NK-92 (cell line): ENCODE measurements at regions not wholly inside any gene's neighbourhood (a gene's known extent, or its start where the extent isn't known, plus 50 kb on each side); places are given as distances from the start of the nearest gene placed in this dataset.

Experiments
- DNase-seq: peaks from one replicate; lab custom pipeline; 2025; ENCODE audit not compliant: unreplicated experiment; lab: John Stamatoyannopoulos, UW

GRCh38 chr6:33869826-33870423 lies 66.1 kb upstream of the MLN start:
- no peak for DNase-seq

DNA sequence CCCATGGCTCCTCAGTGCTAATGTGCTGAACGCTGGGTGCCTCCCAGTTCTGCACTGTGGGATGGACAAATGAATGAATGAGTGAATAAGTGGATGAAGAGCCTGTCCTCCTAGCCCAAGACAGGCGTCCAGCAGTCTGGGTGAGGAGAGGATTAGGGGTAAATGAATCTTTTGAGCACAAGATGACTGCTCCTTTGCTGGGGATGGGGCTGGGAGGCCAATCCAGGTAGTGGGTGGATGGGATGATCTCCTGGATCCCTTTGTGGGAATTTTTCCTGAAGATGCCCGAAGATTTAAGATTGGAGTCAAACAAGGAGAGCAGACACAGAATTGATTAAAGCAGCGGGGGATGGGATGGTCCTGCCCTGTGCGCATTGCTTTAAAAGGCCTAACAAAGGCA lies 65.3 kb upstream of the MLN start:
- no peak for DNase-seq

GRCh38 chr6:33868141-33868540 lies 64.3 kb upstream of the MLN start:
- DNase-seq = no peak

GRCh38 chr6:33865478-33866077 lies 61.8 kb upstream of the MLN start:
- no peak for DNase-seq

DNA sequence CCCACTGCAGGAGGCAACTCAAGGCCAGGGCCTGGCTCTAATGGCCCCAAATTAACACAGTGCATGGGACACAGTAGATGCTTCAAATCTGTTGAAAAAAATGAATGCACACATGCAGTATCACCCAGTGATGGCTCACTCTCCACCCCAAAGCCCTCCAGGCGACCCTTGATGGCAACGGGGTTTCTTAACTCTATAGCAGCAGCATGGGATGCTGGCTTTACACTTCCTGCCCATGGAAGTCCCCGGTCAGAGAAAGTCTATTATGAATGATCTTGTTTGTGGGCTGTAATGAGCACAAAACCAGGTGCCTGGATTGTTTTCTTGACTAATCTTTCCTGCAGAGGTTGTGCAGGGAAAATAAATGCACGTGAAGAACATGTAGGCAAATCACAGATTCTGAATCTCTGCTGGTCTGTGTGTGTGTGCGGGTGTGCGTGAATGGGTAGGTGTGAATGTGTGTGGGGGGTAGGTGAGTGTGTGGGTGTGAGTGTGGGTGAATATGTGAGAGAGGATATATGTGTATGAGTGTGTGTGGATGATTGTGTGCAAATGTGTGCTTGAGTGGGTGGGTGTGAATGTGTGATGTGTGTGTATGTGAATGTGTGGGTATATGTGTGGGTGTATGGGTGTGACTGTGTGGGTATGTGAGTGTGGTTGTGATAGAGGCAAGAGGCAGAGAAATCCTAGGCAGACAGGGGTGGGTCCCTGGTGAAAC lies 60.1 kb upstream of the MLN start:
- DNase-seq = no peak

GRCh38 chr6:33863084-33863483 lies 59.3 kb upstream of the MLN start:
- no peak for DNase-seq

DNA sequence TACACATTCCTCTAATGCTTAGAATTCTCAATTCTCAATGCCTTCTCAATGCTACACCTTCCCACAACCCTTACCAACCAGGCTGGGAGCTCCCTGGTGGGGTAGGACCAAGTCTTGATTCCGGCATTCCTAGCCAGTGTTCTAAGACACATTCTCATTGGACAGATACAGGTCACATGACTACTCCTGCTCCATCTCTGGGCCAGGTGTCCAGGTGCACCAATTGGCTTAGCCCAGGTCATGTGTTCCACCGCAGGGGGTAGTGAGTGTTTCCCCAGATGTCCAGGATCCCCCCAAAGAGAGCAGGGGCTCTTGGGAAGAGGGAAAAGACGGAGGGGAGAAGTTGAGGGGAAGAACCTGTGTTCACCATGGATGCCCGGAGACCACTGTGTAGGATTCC lies 58.7 kb upstream of the MLN start:
- no peak for DNase-seq

DNA sequence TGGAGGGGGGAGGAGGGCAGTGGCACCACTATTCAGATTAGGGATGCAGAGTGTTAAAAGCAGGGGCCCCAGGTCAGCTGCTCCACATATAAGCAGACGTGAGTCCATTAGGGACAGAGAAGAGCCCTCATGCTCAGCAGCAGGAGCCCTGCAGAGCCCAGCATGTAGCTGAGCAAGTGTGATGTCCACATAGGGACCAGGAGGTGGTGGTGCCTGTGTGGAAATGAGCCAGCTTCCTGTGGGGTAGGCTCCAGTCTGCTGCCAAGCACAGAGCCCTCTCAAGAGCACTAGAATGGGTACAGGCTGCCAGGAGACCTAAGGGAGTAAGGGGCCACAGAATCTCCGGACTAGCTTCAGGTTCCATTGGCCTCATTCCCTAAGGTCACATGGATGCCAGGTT lies 57.9 kb upstream of the MLN start:
- DNase-seq = no peak

- no peak for DNase-seq
Observed at GRCh38 chr6:33860706-33861474, 57.1 kb upstream of the MLN start.

GRCh38 chr6:33860006-33860405 lies 56.2 kb upstream of the MLN start:
- DNase-seq = no peak

GRCh38 chr6:33858804-33859505 lies 55.2 kb upstream of the MLN start:
- no peak for DNase-seq

- no peak for DNase-seq
Observed at GRCh38 chr6:33857932-33858475, 54.2 kb upstream of the MLN start.

DNA sequence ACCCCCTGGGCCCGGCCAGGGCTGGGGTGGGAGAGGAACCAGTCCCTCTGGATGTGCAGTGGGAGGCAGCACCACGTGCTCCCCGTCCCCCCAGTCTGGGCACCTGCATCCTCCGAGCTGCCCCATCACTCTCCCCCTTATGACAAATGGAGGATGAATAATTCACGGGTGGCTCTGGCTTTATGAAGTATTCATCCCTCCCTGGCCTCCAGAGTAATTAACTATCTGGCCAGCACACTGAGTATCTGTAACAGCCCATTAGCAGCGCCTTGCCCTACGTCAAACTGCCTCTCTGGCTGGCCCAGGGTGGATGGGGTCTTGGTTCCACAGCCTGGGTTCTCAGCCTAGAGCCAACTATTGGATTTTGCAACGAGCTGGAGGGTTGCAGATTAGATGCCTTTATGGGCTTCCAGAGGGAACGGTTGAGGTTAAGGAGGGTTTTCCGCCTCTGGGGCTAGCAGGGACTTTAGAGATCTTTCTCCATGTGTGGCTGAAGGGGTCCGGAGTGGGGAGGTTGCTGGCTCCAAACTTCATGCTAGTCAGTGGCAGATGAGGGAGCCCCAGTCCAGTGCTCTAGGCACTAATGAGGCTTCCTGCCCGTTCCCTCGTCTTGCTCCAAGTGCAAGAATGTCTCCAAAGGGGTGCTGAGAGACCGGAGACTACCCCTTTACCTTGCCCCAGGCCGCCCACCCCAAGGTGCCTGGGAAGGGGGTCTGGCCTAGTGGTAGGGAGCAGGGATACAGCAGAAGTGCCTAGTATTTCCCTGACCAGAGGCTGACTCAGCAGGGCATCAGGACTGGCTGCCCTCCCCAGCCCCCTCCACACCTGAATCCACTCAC lies 53.5 kb upstream of the MLN start:
- DNase-seq = no peak

DNA sequence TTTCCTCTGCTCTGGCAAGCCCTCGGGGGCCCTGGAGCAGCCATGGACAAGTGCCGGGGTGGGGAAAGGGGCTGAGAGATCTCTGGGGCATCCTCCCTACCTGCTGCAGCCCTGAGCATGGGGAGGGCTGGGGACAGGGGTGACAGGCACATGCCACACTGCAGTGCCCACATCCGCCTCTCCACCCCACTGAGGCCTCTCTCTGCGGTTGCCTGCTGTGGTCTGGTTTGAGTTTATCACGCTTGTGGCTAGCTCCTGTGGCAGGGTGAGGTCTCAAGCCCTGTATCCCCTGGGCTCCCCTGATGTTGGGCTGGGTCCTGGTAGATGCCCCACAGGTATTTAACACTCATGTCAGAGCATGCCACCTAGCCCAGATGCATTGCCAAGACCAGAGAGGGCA lies 52.9 kb upstream of the MLN start:
- peak; percentile 26 for DNase-seq

DNA sequence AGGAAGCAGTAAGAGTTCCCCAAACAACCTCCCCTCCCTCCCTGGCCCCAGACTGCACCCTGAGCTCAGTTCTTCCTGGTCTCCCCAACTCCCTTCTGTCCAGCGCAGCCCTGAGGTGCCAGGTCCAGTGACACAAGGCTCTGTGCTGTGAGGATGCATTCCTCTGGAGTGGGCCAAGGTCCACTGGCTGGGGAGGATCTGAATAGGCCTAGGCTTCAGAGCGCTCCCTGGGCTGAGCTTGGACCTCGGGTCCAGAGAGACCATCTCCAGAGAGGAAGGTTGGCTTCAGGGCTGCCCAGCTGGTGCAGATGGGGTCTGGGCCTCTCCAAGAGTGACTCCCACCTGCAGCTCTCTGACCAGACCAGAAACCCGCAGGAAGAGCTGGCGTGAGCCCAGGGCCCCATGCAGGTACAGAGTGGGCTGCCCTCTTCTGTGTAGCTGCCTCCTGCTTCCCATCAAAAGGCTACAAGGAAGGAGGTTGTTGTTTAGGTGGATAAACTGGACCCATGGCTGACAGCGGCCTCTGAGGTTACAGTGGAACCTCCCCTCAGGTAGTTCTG lies 52.3 kb upstream of the MLN start:
- no peak for DNase-seq

- no peak for DNase-seq
Observed at GRCh38 chr6:33854572-33855030, 50.8 kb upstream of the MLN start.

- DNase-seq = no peak
Observed at GRCh38 chr6:33853736-33854135, 49.9 kb upstream of the MLN start.
